Testis (tissue), 2 donors: ENCODE measurements at regions not wholly inside any gene's neighbourhood (a gene's known extent, or its start where the extent isn't known, plus 50 kb on each side); places are given as distances from the start of the nearest gene placed in this dataset.

Experiments
- POLR2A ChIP-seq: fragments of 450-650 bp; IDR thresholded peaks from one replicate; pipeline ENCODE4 v1.6.1; 2017; ENCODE audit warnings: antibody characterized with exemption, mild to moderate bottlenecking, moderate library complexity
- TF ChIP-seq, protein P1 (sequence below), 3 experiments: fragments of 450-650 bp in 2 of 3; fragments of 200-600 bp in 1 of 3; sonication (generic) in 1 of 3; IDR thresholded peaks; one replicate each; pipeline ENCODE4 v1.5.1; 2016 to 2019; ENCODE audit warnings: antibody characterized with exemption in 3 of 3, mild to moderate bottlenecking in 2 of 3, moderate library complexity in 1 of 3

DNA sequence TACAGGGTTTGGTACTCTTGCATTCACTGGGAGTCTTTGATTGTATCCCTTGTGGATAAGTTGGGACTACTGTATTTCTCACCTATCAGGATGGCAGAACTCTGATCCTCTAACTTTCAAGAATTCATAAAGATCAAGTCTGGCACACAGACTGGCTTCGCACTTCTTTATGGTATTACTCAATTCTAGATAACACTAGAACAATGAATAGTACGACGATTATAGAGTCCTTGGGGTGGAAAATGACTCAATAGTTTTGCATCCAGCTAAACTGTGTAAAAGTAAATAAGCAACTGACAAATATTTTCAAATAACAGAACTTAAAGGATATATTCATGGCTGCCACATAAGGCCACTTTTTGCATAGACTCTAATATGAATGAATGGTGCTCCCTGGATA lies 103.4 kb upstream of the MEX3C start:
- TF ChIP-seq, protein P1, sequence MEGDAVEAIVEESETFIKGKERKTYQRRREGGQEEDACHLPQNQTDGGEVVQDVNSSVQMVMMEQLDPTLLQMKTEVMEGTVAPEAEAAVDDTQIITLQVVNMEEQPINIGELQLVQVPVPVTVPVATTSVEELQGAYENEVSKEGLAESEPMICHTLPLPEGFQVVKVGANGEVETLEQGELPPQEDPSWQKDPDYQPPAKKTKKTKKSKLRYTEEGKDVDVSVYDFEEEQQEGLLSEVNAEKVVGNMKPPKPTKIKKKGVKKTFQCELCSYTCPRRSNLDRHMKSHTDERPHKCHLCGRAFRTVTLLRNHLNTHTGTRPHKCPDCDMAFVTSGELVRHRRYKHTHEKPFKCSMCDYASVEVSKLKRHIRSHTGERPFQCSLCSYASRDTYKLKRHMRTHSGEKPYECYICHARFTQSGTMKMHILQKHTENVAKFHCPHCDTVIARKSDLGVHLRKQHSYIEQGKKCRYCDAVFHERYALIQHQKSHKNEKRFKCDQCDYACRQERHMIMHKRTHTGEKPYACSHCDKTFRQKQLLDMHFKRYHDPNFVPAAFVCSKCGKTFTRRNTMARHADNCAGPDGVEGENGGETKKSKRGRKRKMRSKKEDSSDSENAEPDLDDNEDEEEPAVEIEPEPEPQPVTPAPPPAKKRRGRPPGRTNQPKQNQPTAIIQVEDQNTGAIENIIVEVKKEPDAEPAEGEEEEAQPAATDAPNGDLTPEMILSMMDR (IDR thresholded peaks at IDR 0.05): no peak
- no peak for TF ChIP-seq POLR2A
